HepG2 (cell line): ENCODE measurements at regions not wholly inside any gene's neighbourhood (a gene's known extent, or its start where the extent isn't known, plus 50 kb on each side); places are given as distances from the start of the nearest gene placed in this dataset.

Experiments used
- ATAC-seq: fragments of 200-7000 bp; cut with Tn5 transposase; 3 replicates; pipeline ENCODE4 v1.9.1; 2020; ENCODE audit warnings: mild to moderate bottlenecking, moderate library complexity
- BruUV-seq: library from RNA; stranded (reverse); fragments of 400-500 nt; replicated peaks from 2 replicates; lab custom pipeline; 2021; lab: Mats Ljungman, UMichigan
- CTCF ChIA-PET: fragments of 300-600 bp; formaldehyde crosslinking; extraction: SDS; loops from one replicate; lab custom pipeline; 2021; ENCODE audit warnings: low total read pairs, inconsistent platforms, low intra/inter-chr PET ratio; lab: Yijun Ruan, JAX
- POLR2A ChIA-PET: fragments of 350-600 bp; sonication (Branson Sonifier 250); formaldehyde crosslinking; loops from one replicate; lab custom pipeline; 2020; ENCODE audit warnings: antibody characterized with exemption, inconsistent platforms; lab: Yijun Ruan, JAX
- DNase-seq: peaks from one replicate; pipeline ENCODE4 v3.0.0-alpha.2; 2015; ENCODE audit warnings: low spot score
- FAIRE-seq: peaks from 3 replicates; lab custom pipeline; 2011; peaks lifted over from hg19 to GRCh38; lab: Jason Lieb, UNC
- H2AFZ ChIP-seq: one replicate; pipeline ENCODE4 v1.6.1; 2011; ENCODE audit warnings: low read length, inconsistent platforms
- H3K27ac ChIP-seq: fragments of 300-600 bp; 3 replicates; pipeline ENCODE4 v1.8.0; 2011; ENCODE audit warnings: mixed run types, mild to moderate bottlenecking, mixed read lengths, low read length, inconsistent platforms; ENCODE audit not compliant: insufficient read depth; ENCODE audit errors: extremely low read length
- H3K27me3 ChIP-seq, 2 experiments: fragments of 200-600 bp in 1 of 2; 2 replicates in 1 of 2; 3 replicates in 1 of 2; pipeline versions ENCODE4 v1.6.0 to v1.8.0; 2011; ENCODE audit warnings: low read length in 2 of 2, mild to moderate bottlenecking in 2 of 2, moderate library complexity in 2 of 2, inconsistent platforms in 1 of 2; ENCODE audit not compliant: insufficient read depth in 2 of 2, control insufficient read depth in 1 of 2
- H3K36me3 ChIP-seq, 2 experiments: fragments of 200-600 bp in 1 of 2; replicated peaks in 1 of 2; 2 replicates in 1 of 2; 3 replicates in 1 of 2; pipeline versions ENCODE4 v1.5.1 to v1.8.0; 2011; ENCODE audit warnings: low read length in 2 of 2, inconsistent platforms in 1 of 2; ENCODE audit not compliant: insufficient read depth in 2 of 2, control insufficient read depth in 1 of 2
- H3K4me1 ChIP-seq: 2 replicates; pipeline ENCODE4 v1.5.1; 2012; ENCODE audit warnings: low read length, inconsistent platforms; ENCODE audit not compliant: insufficient read depth
- H3K4me2 ChIP-seq: 2 replicates; pipeline ENCODE4 v1.6.0; 2011; ENCODE audit warnings: low read depth, low read length, inconsistent platforms
- H3K4me3 ChIP-seq, 3 experiments: fragments of 200-600 bp in 1 of 3; sonication (generic), shearing (Covaris generic) in 1 of 3; replicated peaks in 1 of 3; 2 replicates each; pipeline ENCODE4 v1.5.1; 2011 to 2016; ENCODE audit warnings: low read length in 3 of 3, inconsistent platforms in 2 of 3, low read depth in 2 of 3, mild to moderate bottlenecking in 2 of 3, control low read depth in 1 of 3, mixed read lengths in 1 of 3; ENCODE audit not compliant: insufficient read depth in 1 of 3
- H3K79me2 ChIP-seq: one replicate; pipeline ENCODE4 v1.6.1; 2011; ENCODE audit warnings: low read length, inconsistent platforms; ENCODE audit not compliant: insufficient read depth
- H3K9ac ChIP-seq: 2 replicates; pipeline ENCODE4 v1.6.0; 2011; ENCODE audit warnings: mild to moderate bottlenecking, low read depth, low read length, inconsistent platforms; ENCODE audit not compliant: insufficient read depth
- H3K9me3 ChIP-seq: 2 replicates; pipeline ENCODE4 v1.5.1; 2012; ENCODE audit warnings: mild to moderate bottlenecking, low read length
- H4K20me1 ChIP-seq: 2 replicates; pipeline ENCODE4 v1.6.0; 2011; ENCODE audit warnings: inconsistent platforms, mild to moderate bottlenecking, low read length, moderate library complexity; ENCODE audit not compliant: insufficient read depth
- BCL6 ChIP-seq: IDR thresholded peaks from 2 replicates; pipeline ENCODE4 v1.6.1; 2016; ENCODE audit warnings: missing genetic modification reagents, missing compliant biosample characterization
- CENPBD1 ChIP-seq: sonication (generic); formaldehyde crosslinking; IDR thresholded peaks from 2 replicates; pipeline ENCODE4 v1.8.0; 2022; ENCODE audit warnings: missing genetic modification reagents, low read depth, mild to moderate bottlenecking, borderline replicate concordance
- MBD4 ChIP-seq: IDR thresholded peaks from 2 replicates; pipeline ENCODE4 v1.6.1; 2012; ENCODE audit warnings: low read length, inconsistent platforms, borderline replicate concordance
- MED8 ChIP-seq: sonication (generic); formaldehyde crosslinking; IDR thresholded peaks from 2 replicates; pipeline ENCODE4 v1.8.1; 2023; ENCODE audit warnings: mild to moderate bottlenecking, missing genetic modification reagents; ENCODE audit not compliant: insufficient replicate concordance
- RBAK ChIP-seq: sonication (generic); formaldehyde crosslinking; IDR thresholded peaks from 2 replicates; pipeline ENCODE4 v1.5.1; 2020; ENCODE audit warnings: mild to moderate bottlenecking, missing genetic modification reagents
- SIX1 ChIP-seq: sonication (generic); formaldehyde crosslinking; IDR thresholded peaks from 2 replicates; pipeline ENCODE4 v1.4.0; 2020; ENCODE audit warnings: missing genetic modification reagents, borderline replicate concordance
- THRA ChIP-seq: sonication (generic); formaldehyde crosslinking; IDR thresholded peaks from 2 replicates; pipeline ENCODE4 v1.4.0; 2020; ENCODE audit warnings: missing genetic modification reagents, borderline replicate concordance
- ZBTB14 ChIP-seq: sonication (generic); formaldehyde crosslinking; IDR thresholded peaks from 2 replicates; pipeline ENCODE4 v1.4.0; 2020; ENCODE audit warnings: missing genetic modification reagents
- WGBS: methylation state at CpG from one replicate; pipeline ENCODE4 v1.1.6; 2017; ENCODE audit warnings: low lambda C conversion rate; 5-methylcytosine and 5-hydroxymethylcytosine counted together
- in situ Hi-C: cut with HindIII; loops from 2 replicates; pipeline ENCODE4 v1.10.0; 2017; ENCODE audit warnings: low pct_unique_long_range_greater_than_20kb; ENCODE audit not compliant: extremely low pct_ligation_motif_present
- intact Hi-C: fragments of 100-400 bp; cut with micrococcal nuclease; formaldehyde crosslinking; loops from one replicate; pipeline ENCODE4 v1.10.0; 2022; ENCODE audit not compliant: unreplicated experiment

GRCh38 chr20:24892522-24892921, 56.5 kb upstream of the CST7 start:
- H2AFZ ChIP-seq = no peak overlapping the region
- H3K4me2 ChIP-seq = no peak overlapping the region
- no peak overlapping the region for H3K4me3 ChIP-seq
- no peaks in the 10 kb centered on the region for H3K79me2 ChIP-seq
- intact Hi-C loops = no loop called here
- POLR2A ChIA-PET = no interaction called here
- no peaks in the 10 kb centered on the region for H3K9me3 ChIP-seq
- H3K9ac ChIP-seq = no peak overlapping the region
- CTCF ChIA-PET = no interaction called here
- BruUV-seq = no TSS peak
- 12% methylated on average over 10 of the region's 11 CpGs for WGBS
- no peaks in the 10 kb centered on the region for H4K20me1 ChIP-seq
- H3K27ac ChIP-seq = no peak overlapping the region
- TF ChIP-seq MBD4 (no peak), BCL6 (no peak), ZBTB14 (CRISPR knock-in tag) (no peak), MED8 (CRISPR knock-in tag) (no peak), CENPBD1 (CRISPR knock-in tag) (no peak), SIX1 (CRISPR knock-in tag) (no peak), THRA (no peak), RBAK (CRISPR knock-in tag) (no peak)
- no peak for FAIRE-seq
- no peaks in the 10 kb centered on the region for H3K4me1 ChIP-seq
- no peaks in the 10 kb centered on the region for H3K36me3 ChIP-seq
- in situ Hi-C loops = loop anchor here (10.0 kb wide), 1 partner anchor 58 kb away; no protein-coding TSS in a partner anchor
- peaks cover 3 to 33% of the 10 kb centered on the region in 2 experiments; a peak in 2 of 5 replicates for H3K27me3 ChIP-seq
- peak; percentile 20; the same call in 2 of the 3 replicates for ATAC-seq
- no peak for DNase-seq
